Heart left ventricle (tissue), 13 donors: ENCODE measurements at regions not wholly inside any gene's neighbourhood (a gene's known extent, or its start where the extent isn't known, plus 50 kb on each side); places are given as distances from the start of the nearest gene placed in this dataset.

Experiments used
- CTCF ChIP-seq, 12 donors: fragments of 200-600 bp; sonication (generic) in 4 of 12; IDR thresholded peaks; one replicate each; pipeline versions ENCODE4 v1.5.0 to v1.8.0; 2018 to 2022; ENCODE audit warnings: antibody characterized with exemption in 12 of 12, mild to moderate bottlenecking in 5 of 12
- POLR2A ChIP-seq, 2 donors: fragments of 450-650 bp; IDR thresholded peaks; one replicate each; pipeline ENCODE4 v1.6.1; 2017; ENCODE audit warnings: antibody characterized with exemption in 2 of 2, mild to moderate bottlenecking in 2 of 2, moderate library complexity in 2 of 2
- donor health status: ischemic (EF 13 %, LVEDD 7.1; RV severe dilation, severe dysfunction).
- donor health status: DM: no; HTN: yes; CAD: no.
- donor health status: DM: no; HTN: no; CAD: no.
- donor health status: ischemic (EF 25% LVEDD 6.9; RV normal size, moderate dysfunction).
- donor health status: ischemic (EF 25% LVEDD 5.7; RV mildly dilated, moderate dysfunction).
- donor health status: ischemic (EF 35%, LVEDD 5.7; RV mildly dilated, moderate dysfunction).
- donor health status: nonischemic (EF 11% LVEDD 7.7; RV severe dilation, severe dysfunction).
- donor health status: DM: yes; HTN: yes; CAD: no.
- donor health status: PGD.
- donor health status: ischemic (EF 29% LVEDD 5.4; RV normal size, mild dysfunction).
- donor health status: nonischemic (EF 23%, LVEDD 6.1; RV moderate dilation, normal function).

- TF ChIP-seq CTCF (IDR thresholded peaks at IDR 0.05): no peak
- no peak for TF ChIP-seq POLR2A (IDR thresholded peaks at IDR 0.05)
Observed at GRCh38 chr3:106620646-106621045, 751.8 kb upstream of the CBLB start.
